SHP77 (cell line): ENCODE measurements at regions not wholly inside any gene's neighbourhood (a gene's known extent, or its start where the extent isn't known, plus 50 kb on each side); places are given as distances from the start of the nearest gene placed in this dataset.

Experiments
- DNase-seq, 2 experiments: peaks; one replicate each; lab custom pipeline; 2025; lab: John Stamatoyannopoulos, UW

DNA sequence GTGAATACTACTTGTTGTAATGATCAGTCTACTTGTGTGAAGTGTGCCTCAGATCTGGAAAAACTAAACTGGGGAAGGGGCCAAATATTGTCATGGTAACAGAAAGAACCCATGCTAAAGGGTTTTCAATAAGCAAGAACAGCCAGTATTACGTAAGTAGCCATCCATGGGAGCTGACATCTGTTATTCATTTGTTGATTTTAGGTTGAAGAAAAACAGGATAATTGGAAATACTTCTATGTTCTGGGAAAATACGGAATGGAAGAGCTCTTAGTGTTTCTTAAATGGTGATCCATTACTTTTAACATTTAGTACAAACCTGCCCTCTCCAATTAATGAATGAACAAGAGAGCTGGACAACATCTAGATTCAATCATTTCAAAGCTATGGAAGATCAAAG lies 485.8 kb downstream of the NTRK2 start:
- no peak for DNase-seq

DNA sequence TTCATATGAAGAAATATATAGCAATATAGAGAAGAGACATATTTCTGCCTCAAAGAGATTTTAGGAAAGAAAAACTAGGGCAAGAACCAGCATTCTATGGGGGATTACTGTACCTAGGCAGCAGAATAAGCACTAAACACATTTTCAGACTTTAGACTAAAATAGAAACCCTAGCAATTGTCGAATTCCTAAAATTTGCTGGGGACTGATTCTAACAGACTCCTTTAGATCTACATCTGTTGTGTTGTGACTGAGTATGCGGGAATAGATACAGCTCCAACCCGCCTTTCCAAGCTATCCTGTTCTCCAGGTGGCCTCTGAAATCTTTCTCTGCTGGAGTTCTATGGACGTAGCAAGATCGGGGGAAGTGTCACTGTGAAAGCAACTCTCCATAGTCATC lies 482.2 kb downstream of the NTRK2 start:
- DNase-seq: no peak

DNA sequence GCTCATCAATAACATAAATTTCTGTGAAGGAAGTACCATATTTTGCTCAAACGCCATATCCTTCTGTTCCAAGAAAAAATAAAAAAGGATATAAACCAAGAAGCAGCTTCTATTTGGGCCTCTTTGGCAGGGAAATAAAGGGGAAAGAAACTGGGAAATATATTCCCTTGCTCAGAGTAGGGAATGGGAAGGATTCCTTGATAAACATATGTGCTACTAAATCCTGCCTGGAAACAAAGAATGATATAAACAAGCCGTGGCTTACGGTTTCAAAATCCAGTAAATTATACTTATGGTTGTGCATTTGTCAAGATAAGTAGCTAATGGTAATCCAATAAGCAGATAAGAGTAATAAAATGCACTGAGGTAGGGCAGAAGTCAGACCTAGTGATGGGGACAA lies 481.6 kb downstream of the NTRK2 start:
- no peak for DNase-seq

DNA sequence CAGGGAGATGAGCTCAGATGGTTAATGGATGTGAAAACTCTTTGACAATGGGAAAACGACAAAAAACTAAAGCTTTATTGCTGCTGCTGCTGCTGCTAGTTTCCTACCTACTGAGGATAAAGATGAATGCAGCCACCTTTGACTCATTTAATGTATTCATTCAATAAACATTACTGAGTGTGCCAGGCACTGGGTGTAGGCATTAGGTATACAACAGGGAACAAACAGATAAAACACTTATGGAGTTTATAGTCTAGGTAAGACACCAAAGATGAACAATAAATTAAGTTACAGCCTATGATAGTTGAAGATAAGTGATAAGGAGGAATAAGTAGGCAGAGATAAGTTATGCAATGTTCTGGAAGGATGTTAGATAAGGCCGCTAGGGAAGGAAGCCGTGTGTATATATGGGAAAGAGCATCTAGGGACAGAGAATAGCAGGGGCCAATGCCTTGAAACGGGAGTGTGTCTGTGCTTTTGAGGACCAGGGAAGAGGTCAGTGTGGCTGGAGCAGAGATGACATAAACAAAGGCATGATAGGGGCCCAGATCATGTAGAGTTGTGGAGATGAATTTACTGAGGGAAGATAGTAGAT lies 477.6 kb downstream of the NTRK2 start:
- no peak for DNase-seq

DNA sequence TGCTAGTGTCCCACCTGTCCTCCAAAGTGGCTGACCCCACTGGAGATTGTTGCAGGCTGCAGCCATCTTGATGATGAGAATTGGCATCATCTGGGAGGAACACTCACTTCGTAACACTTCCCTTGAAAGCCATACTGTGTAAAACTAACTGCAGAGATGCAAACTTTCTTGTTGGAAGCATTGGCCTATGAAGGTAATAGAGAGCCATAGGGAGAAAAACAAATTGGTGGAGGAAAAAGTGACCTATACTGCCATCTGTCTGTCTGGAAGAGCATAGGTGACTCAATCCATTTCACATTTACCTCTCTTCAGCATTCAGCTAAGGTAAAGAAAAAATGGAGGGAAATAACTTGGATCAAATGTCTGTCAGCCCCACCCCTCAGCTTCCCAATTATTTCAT lies 473.4 kb downstream of the NTRK2 start:
- DNase-seq: peak in 1 of 2 experiments; percentile 0

DNA sequence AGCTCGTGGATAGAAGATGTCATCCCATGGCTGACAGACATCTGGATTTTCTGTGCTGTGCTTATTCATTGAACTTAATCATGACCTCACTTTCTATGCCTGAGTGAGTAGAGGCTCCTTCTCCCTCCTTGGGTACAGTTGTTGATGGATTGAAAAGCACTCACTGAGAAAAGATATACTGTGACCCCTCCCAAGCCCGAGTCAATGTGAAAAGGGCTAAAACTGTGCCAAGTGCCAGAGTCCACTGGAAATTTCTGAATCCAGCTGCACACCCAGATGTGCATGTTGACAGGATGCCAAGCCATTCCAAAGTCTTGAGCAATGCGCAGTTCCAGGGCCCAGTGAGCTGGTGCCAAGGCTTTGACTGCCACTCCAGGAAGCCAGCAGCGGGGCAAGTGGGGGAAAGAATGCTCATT lies 473.0 kb downstream of the NTRK2 start:
- DNase-seq: no peak

DNA sequence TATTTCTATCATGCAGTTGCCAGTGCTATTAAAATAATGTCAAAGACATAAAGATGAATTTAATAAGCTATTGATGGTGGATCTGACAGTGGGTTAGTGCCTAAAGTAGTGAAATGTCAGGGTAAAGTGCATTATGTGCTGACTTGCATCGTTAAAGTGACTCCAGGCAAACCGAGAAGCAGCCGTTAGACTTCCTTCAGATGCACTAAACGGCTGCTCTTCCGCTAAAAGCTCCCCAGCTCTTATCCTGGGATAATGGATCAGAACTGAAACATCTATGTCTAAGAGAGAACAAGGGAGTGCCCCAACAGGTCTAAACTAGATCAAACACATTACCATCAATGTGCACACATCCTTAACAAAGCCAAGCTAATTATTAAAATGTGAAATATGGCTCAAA lies 468.2 kb downstream of the NTRK2 start:
- DNase-seq: no peak

DNA sequence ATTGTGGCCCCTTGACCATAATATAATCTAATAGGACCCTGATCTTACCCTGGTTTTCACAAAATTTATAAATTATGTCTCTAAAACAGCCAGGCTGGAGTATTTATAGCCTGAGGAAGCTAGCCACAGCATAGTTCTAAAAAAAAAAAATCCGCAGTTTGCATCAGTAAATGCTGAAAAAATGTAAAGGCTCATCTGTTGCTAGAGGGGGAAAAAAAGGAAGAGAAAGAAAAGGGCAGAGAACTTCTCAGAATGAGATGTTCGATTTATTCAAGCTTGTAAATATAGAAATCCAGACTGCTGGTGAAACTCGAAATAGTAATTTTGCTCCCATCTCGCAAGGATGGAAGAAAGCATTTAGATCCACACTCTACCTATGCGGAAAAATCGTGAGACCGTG lies 467.5 kb downstream of the NTRK2 start:
- DNase-seq: no peak

DNA sequence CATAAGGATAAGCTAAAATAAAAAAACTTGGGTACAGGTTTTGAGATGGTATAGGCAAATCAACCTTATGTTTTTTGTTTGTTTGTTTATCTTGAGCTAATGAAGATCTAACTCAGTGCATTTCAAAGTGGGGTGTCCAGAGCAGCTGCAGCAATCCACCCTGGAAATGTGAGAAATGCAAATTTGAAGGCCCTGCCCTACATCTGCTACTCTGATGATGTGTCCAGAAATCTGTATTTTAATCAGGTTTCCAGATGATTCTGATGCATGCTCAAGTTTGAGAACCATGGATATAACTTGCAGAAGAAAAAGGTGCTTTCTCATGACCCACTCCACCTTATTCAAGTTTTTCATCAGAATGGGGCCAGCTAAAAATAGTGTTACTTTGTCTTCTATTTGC lies 467.0 kb downstream of the NTRK2 start:
- DNase-seq: no peak

DNA sequence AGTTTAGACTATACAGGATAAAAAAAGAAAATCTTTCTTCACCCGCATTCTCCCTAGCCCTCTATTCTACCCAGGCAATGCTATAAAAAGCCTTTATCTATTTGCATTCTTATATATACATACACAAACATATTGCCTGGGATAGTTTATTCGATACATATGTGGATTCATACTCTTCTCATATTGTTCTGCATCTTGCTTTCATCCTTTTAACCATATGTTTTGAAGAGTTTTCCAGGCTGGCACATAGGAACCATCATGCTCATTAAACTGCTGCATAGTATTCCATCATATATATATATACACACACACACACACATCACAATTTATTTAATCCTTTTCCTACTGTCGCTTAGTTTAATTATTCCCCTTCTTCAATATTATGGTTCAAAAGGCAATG lies 461.2 kb downstream of the NTRK2 start:
- DNase-seq: no peak

DNA sequence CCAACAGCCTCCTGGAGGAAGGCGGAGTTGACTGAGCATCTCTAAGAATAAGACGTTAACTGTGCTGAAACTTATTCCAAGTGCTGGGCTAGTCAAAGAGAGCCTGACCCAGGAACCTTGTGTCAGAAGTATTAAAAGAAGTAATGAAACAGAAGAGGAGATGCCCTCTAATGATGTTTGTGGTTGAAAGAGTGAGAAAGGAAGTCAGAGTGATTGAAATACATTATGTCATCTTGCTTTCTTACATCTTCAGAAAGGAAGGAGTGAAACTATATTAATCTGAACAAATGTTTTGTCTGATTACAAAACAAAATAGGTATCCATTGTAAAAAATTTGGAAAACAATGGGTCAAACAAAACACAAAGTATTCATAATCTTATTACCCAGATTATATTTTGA lies 460.7 kb downstream of the NTRK2 start:
- no peak for DNase-seq

DNA sequence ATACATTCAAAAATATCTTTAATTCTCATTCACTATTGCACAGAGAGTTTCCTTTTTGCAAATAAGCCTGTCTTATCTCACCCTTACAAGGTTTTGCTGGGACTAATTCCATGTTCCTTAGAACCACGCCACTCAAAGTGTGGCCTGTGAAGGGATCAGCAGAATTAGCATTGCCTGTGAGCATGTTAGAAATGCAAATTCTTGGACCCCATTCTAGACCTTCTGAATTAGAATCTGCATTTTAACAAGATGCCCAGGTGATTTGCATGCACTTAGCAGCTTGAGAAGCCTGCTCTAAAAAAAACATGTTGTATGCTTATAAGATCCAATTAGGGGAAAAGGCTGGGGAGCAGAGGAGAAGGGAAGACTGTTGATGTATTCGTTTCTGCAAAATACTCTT lies 460.0 kb downstream of the NTRK2 start:
- DNase-seq: no peak

DNA sequence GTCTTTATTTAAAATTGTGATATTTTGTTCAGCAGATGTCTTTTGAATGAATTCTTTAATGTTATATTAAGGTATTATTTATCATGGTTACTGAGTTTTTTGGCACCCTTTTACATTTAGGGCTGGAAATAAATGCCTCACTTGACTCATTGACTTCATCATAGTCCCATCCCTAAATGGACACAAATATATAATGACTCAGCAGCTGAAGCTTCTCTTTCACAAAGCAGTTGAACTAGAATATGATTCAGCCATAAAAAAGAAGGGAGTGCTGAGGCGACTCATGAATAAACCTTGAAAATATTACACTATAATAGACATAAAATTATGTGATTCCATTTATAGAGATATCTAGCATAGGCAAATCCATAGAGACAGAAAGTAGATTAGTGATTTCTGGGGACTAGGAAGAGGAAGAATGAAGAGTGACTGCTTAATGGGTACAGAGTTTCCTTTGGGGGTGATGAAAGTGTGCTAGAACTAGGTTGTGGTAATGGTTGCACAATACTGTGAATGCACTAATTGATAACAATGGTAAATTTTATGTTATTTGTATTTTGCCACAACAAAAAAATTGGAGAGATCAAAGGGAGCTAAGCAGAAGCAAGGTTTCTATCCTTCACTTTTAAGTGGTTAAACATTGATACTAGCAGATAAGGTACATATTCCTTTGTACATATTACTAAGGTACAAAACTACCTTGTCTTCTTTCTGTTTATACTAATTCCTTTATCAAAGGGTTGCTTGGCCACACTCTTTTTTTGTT lies 449.6 kb downstream of the NTRK2 start:
- no peak for DNase-seq

DNA sequence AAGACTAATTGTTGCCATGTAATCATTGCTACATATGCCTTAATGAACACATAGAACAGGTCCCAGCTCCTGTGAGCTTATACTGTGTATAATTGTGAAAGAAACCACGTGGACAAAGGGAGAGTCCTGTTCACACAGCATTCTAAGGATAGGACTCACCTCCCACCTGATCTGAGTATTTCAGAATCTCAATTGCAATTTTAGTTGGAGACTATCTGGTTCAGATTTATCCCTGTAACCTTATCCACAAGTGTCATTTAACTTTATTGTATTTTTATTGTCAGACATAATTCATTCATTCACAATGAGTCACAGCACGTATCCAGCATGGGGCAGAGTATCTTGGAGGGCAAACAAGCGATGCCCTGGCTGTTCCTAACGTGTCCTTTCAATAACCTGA lies 448.3 kb downstream of the NTRK2 start:
- no peak for DNase-seq

DNA sequence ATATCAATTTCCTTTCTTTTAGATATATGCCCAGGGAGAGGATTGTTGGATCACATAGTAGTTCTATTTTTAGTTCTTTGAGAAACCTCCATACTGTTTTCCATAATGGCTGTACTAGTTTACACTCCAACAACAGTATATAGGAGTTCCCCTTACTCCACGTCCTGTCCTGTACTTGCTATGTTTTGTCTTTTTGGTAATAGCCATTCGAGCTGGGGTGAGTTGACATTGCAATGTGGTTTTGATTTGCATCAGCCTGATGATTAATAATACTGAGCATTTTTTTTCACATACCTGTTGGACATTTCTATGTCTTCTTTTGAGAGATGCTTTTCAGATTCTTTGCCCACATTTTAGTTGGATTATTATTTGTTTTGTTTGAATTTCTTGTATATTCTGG lies 445.9 kb downstream of the NTRK2 start:
- DNase-seq: no peak

DNA sequence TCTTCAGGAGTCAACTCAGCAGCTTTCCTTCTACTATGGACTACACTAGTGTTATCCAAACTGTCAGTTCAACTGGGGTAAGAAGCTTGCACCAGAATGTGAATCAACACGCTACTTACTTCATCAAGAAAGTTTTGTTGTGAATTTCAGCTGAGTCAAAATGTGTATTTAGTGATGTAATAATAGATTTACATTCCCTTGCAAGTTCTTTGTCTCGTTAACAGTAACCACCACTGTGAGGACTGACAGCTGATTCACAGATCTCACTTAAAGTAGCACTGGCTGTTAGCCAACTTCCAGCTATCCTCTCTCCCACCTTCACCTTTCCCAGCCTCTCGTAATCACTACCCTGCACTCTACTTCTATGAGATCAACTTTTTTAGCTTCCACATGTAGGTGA lies 445.3 kb downstream of the NTRK2 start:
- DNase-seq: no peak

DNA sequence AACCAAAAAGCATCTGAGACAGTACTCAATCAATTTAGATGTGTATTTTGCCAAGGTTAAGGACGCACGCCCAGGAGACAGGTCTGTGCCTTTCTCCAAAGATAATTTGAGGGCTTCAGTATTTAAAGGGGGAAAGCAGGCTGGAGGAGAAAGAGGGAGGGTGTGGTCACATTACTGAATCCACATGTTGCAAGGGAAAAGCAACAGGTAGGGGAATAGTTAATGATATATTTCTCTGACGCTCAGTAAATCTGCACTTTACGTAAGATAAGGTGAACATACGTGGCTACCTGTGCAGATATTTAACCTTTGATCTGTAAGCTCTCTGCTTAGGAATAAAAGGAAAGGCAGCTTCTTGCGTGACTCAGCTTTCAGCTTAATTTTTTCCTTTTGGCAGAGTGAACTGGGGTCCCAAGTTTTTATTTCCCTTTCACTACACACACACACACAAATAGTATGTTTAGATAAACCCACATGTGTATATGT lies 443.4 kb downstream of the NTRK2 start:
- no peak for DNase-seq

DNA sequence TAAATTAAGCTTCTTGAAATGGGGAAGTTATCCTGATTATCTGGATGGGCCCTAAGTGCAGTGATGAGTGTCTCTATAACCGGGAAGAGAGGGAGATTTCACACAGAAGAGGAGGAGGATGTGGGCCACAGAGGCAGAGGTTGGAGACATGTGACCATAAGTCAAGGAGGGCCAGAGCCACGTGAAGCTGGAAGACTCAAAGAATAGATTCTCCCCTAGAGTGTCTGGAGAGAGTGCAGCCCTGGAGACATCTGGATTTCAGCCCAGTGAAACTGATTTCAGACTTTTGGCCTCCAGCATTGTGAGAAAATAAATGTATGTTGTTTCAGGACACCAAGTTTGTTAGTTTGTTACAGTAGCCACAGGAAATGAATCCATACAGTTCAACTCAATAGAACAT lies 442.9 kb downstream of the NTRK2 start:
- DNase-seq: no peak

DNA sequence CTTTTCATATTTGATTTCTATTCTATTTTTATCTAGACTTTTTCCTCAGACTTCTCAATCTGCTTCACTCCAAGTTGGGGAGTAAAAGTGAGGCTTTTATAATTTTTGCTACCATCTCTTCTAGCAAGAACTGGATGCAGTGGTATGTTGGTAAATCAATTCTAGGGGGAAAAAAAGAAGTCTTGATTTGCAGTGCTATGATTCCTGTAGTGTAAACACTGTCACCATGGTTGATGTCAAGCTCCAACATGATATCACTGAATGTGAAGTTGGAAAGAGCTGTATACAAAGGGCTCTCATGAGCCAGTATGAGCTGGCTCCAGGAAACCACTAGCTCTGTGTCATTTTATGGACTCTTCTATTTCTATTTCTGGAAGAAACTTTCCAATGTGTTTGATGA lies 439.2 kb downstream of the NTRK2 start:
- DNase-seq: no peak

DNA sequence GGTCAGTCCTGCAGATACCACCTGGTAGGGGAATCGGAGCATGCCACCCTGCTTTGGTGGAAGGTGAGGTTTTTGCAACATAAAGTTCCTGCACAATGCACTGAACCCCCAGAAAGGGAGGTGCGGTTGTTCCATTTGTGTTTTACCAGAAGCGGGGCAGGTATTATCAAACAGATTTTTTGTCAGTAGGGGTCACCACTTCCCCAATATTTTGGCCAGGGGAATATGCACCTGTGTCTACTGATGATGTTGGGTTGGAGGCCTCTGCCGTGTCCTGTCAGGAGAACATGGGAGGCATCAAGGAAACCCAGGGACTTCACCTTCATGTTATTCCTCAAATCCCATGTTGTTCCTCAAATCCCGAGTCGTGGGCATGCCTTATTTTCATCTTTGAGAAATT lies 438.7 kb downstream of the NTRK2 start:
- no peak for DNase-seq

DNA sequence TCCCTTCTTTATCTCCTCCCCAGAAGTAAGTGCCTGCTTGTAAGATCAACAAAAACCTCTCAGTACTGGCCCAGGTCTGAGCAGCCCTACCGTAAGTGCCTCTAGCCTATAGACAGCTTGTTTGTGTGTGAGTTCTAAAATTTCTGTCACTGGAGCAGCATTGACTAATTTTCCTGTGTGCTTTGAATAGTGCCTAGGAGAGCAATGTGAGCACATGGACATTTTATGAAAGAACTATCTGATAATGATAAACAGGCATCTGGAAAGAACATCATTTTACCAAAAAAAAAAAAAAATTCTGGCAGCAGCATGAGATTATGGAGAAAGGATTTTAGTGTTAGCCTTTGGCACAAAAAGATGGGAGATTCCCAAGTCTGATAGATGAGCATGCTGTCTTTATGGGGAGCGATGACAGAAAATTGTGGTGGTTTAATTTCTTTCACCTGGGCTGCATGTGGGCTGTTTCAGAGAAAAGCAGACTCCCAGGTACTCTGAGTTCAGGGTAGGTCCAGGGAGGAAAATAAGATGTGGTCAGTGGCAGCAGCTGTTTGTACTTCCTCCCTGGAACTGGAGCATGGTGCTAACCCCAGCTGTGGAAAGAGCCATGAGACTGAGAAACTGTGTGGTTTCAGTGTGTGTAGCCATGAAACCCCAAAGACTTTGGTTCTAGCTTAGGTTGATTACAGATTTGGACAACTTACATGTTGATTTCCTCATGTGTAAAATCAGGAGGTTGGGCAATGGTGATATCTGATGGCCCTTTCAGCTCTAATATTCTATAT lies 419.9 kb downstream of the NTRK2 start:
- DNase-seq: no peak

DNA sequence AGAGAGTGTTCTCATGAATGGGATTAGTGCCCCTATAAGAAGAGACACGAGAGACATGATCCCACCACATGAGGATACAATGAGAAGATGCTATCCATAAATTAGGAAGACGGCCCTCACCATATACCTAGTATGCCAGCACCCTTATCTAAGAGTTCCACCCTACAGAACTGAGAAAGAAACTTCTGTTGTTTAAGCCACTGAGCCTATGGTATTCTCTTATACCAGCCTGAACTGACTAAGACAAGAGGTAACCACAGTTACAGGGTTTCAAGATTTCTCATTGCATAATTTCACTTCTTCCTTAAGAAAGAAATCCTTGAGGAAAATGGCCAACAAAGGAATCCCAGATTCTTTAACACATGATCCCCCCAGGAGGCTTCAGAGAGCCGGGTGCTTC lies 412.4 kb downstream of the NTRK2 start:
- no peak for DNase-seq

DNA sequence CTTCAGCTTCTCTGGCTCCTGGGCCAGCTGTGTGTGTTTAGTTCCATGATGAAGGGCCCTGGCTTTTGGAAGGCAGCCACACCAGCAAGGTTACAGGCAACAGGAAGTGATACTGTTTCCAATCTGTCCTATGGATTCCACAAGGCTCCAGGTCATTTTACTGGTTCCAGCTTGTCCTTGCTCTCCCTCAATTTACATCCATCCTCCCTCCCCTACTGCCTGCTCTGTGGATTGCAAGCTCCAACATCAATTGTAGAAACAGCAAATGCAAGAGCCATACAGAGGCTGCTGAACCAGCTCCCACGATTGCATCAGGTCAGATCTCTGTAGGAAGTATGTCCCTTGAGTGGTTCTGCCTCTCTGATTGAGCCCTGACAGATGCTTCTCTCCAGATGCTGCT lies 409.8 kb downstream of the NTRK2 start:
- DNase-seq: peak in 1 of 2 experiments; percentile 7
